Parathyroid adenoma (tissue), 2 donors: ENCODE measurements at regions not wholly inside any gene's neighbourhood (a gene's known extent, or its start where the extent isn't known, plus 50 kb on each side); places are given as distances from the start of the nearest gene placed in this dataset.
A peak's percentile ranks its signal among the peaks of the same experiment; 100 is the strongest.

Source experiments
- H2AFZ ChIP-seq: fragments of 300-600 bp; sonication (generic); one replicate; pipeline ENCODE4 v1.7.0; 2017; ENCODE audit warnings: antibody characterized with exemption, mild to moderate bottlenecking
- H3K27ac ChIP-seq: fragments of 300-600 bp; sonication (generic); one replicate; pipeline ENCODE4 v1.7.0; 2017
- H3K27me3 ChIP-seq: fragments of 300-600 bp; sonication (generic); one replicate; pipeline ENCODE4 v1.7.0; 2017; ENCODE audit warnings: low read length; ENCODE audit not compliant: control insufficient read depth, insufficient read depth
- H3K36me3 ChIP-seq: fragments of 300-600 bp; sonication (generic); one replicate; pipeline ENCODE4 v1.7.0; 2017; ENCODE audit warnings: low read length; ENCODE audit not compliant: control insufficient read depth, insufficient read depth
- H3K4me1 ChIP-seq: fragments of 300-600 bp; sonication (generic); one replicate; pipeline ENCODE4 v1.7.0; 2017; ENCODE audit warnings: control low read depth
- H3K4me2 ChIP-seq: fragments of 300-600 bp; sonication (generic); one replicate; pipeline ENCODE4 v1.7.0; 2017; ENCODE audit warnings: low read length
- H3K4me3 ChIP-seq: fragments of 300-600 bp; sonication (generic); one replicate; pipeline ENCODE4 v1.7.0; 2017; ENCODE audit warnings: low read depth, low read length
- H3K79me2 ChIP-seq: fragments of 300-600 bp; sonication (generic); one replicate; pipeline ENCODE4 v1.7.0; 2017; ENCODE audit warnings: control low read depth
- H3K9ac ChIP-seq: fragments of 300-600 bp; sonication (generic); one replicate; pipeline ENCODE4 v1.7.0; 2017; ENCODE audit warnings: mild to moderate bottlenecking
- H3K9me3 ChIP-seq: fragments of 300-600 bp; sonication (generic); one replicate; pipeline ENCODE4 v1.7.0; 2017; ENCODE audit warnings: low read length; ENCODE audit not compliant: control insufficient read depth
- TF ChIP-seq, protein P1 (sequence below): fragments of 300-600 bp; sonication (generic); IDR thresholded peaks from one replicate; pipeline ENCODE4 v1.7.0; 2017; ENCODE audit warnings: antibody characterized with exemption, mild to moderate bottlenecking
- donor health status: primary hyperparathyroidism.

DNA sequence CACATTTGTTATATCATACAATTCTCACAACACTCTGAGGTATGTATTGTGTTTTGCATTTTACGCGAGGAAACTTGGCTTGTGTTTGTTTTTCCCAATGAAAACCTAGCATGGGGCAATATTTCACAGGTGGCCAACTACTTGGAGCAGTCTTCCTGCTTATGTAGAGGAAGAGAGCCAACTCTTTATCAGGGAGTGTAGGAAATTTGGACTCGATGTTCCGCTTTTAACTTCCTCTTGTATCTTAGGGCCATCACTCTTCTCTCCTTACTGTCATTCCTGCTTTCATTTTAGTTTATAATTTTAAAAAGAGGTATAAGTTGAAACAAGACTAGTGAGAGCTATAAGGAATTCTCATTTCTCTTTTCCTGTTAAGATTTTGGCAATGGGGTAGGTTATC, 107.7 kb upstream of the RPS6KA3 start:
- H3K4me3 ChIP-seq = no peak overlapping the region
- no peaks in the 10 kb centered on the region for H3K36me3 ChIP-seq
- H3K4me1 ChIP-seq = peaks cover 14% of the 10 kb centered on the region

GRCh38 chrX:20373063-20373462, 106.4 kb upstream of the RPS6KA3 start:
- no peaks in the 10 kb centered on the region for H3K36me3 ChIP-seq
- no peak overlapping the region for H3K9ac ChIP-seq
- no peaks in the 10 kb centered on the region for H3K9me3 ChIP-seq
- H3K27ac ChIP-seq = no peak overlapping the region
- TF ChIP-seq, protein P1, sequence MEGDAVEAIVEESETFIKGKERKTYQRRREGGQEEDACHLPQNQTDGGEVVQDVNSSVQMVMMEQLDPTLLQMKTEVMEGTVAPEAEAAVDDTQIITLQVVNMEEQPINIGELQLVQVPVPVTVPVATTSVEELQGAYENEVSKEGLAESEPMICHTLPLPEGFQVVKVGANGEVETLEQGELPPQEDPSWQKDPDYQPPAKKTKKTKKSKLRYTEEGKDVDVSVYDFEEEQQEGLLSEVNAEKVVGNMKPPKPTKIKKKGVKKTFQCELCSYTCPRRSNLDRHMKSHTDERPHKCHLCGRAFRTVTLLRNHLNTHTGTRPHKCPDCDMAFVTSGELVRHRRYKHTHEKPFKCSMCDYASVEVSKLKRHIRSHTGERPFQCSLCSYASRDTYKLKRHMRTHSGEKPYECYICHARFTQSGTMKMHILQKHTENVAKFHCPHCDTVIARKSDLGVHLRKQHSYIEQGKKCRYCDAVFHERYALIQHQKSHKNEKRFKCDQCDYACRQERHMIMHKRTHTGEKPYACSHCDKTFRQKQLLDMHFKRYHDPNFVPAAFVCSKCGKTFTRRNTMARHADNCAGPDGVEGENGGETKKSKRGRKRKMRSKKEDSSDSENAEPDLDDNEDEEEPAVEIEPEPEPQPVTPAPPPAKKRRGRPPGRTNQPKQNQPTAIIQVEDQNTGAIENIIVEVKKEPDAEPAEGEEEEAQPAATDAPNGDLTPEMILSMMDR = no peak
- H3K79me2 ChIP-seq = no peaks in the 10 kb centered on the region
- H3K27me3 ChIP-seq = no peaks in the 10 kb centered on the region
- H3K4me3 ChIP-seq = no peak overlapping the region
- peaks cover 14% of the 10 kb centered on the region for H3K4me1 ChIP-seq
- H2AFZ ChIP-seq = peak overlapping the region; percentile 28
- H3K4me2 ChIP-seq = no peak overlapping the region

More for the DNA sequence above, 107.7 kb upstream of the RPS6KA3 start:
- Histone ChIP-seq H3K27me3 (no peaks in the 10 kb centered on the region), H3K9me3 (no peaks in the 10 kb centered on the region), H3K4me2 (peak overlapping the region; percentile 22), H3K27ac (peak overlapping the region; percentile 77), H3K79me2 (no peaks in the 10 kb centered on the region), H2AFZ (peak overlapping the region; percentile 69), H3K9ac (no peak overlapping the region)
- TF ChIP-seq, protein P1 = no peak

GRCh38 chrX:20372533-20372932, 105.8 kb upstream of the RPS6KA3 start:
- H3K27ac ChIP-seq = no peak overlapping the region
- H3K4me2 ChIP-seq = no peak overlapping the region
- TF ChIP-seq, protein P1 = no peak
- no peaks in the 10 kb centered on the region for H3K27me3 ChIP-seq
- H3K4me1 ChIP-seq = peaks cover 14% of the 10 kb centered on the region
- H3K9ac ChIP-seq = no peak overlapping the region
- no peak overlapping the region for H2AFZ ChIP-seq
- no peak overlapping the region for H3K4me3 ChIP-seq
- H3K36me3 ChIP-seq = no peaks in the 10 kb centered on the region
- H3K9me3 ChIP-seq = no peaks in the 10 kb centered on the region
- H3K79me2 ChIP-seq = no peaks in the 10 kb centered on the region

DNA sequence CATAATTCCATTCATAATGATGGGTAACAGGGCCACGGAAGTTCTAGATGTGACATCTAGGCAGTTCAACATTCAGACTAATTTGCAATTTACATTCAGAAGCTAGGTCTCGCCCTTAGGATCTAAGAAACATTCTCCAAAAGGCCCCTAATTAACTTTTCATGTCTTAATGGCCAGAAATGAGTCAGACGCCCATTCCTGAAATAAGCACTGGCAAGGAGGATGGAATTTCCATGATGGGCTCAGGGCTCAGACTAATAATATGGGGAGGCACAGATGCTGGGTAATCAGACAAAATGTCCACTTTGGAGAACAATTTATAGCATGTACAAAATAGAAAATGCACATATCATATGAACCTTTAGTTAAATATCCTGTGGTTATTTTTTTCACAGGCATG, 102.8 kb upstream of the RPS6KA3 start:
- H3K36me3 ChIP-seq = no peaks in the 10 kb centered on the region
- peaks cover 8% of the 10 kb centered on the region for H3K4me1 ChIP-seq
- no peak overlapping the region for H3K27ac ChIP-seq
- no peaks in the 10 kb centered on the region for H3K27me3 ChIP-seq
- H2AFZ ChIP-seq = no peak overlapping the region
- H3K9me3 ChIP-seq = no peaks in the 10 kb centered on the region
- no peak overlapping the region for H3K4me2 ChIP-seq
- TF ChIP-seq, protein P1 = no peak
- H3K4me3 ChIP-seq = no peak overlapping the region
- no peak overlapping the region for H3K9ac ChIP-seq
- no peaks in the 10 kb centered on the region for H3K79me2 ChIP-seq

DNA sequence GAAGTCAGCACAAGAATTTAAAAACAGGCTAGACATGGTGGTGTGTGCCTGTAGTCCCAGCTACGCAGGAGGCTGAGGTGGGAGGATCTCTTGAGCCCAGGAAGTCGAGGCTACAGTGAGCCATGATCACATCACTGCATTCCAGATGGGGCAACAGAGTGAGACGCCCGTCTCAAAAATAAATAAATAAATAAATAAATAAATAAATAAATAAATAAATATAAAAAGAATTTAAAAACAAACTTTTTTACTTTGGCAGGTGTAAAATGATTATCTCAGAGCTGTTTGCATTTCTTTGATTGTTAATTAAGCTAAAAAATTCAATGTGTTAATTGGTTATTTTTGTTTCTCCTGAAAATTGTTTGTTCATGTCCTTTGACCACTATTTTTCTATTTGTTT, 97.5 kb upstream of the RPS6KA3 start:
- H3K9me3 ChIP-seq = no peaks in the 10 kb centered on the region
- no peak overlapping the region for H3K27ac ChIP-seq
- no peak overlapping the region for H2AFZ ChIP-seq
- H3K79me2 ChIP-seq = no peaks in the 10 kb centered on the region
- H3K4me3 ChIP-seq = no peak overlapping the region
- no peaks in the 10 kb centered on the region for H3K36me3 ChIP-seq
- H3K4me1 ChIP-seq = peaks cover 3% of the 10 kb centered on the region
- no peaks in the 10 kb centered on the region for H3K27me3 ChIP-seq
- no peak overlapping the region for H3K9ac ChIP-seq
- TF ChIP-seq, protein P1 = no peak
- H3K4me2 ChIP-seq = no peak overlapping the region
